ENCODE measurements at regions not wholly inside any gene's neighbourhood (a gene's known extent, or its start where the extent isn't known, plus 50 kb on each side); places are given as distances from the start of the nearest gene placed in this dataset.

- TF ChIP-seq SUZ12 (IDR thresholded peaks at IDR 0.05; ENCODE audit: extremely low read depth, insufficient read depth, insufficient read length) = no peak
- TF ChIP-seq YY1 (IDR thresholded peaks at IDR 0.05; ENCODE audit: insufficient read depth, insufficient read length) = no peak
Observed at GRCh38 chr2:4883375-4883774, 808.8 kb upstream of the SOX11 start.
